Panc1 (cell line): ENCODE measurements at regions not wholly inside any gene's neighbourhood (a gene's known extent, or its start where the extent isn't known, plus 50 kb on each side); places are given as distances from the start of the nearest gene placed in this dataset.

Experiments used
- ATAC-seq: fragments of 200-7000 bp; cut with Tn5 transposase; 2 replicates; pipeline ENCODE4 v1.9.1; 2020; ENCODE audit warnings: mild to moderate bottlenecking, moderate library complexity
- BruUV-seq: library from RNA; stranded (reverse); fragments of 400-500 nt; replicated peaks from 2 replicates; lab custom pipeline; 2021; lab: Mats Ljungman, UMichigan
- CTCF ChIA-PET: fragments of 300-600 bp; sonication (Branson Sonifier 250); formaldehyde crosslinking; loops from one replicate; lab custom pipeline; 2022; ENCODE audit warnings: antibody characterized with exemption; lab: Charles Lee
- POLR2A ChIA-PET: fragments of 300-600 bp; sonication (Branson Sonifier 250); formaldehyde crosslinking; loops from one replicate; lab custom pipeline; 2022; ENCODE audit warnings: antibody characterized with exemption; lab: Charles Lee
- DNase-seq: peaks from one replicate; pipeline ENCODE4 v3.0.0-alpha.2; 2010; ENCODE audit warnings: low read depth, low spot score
- H3K27ac ChIP-seq: 2 replicates; pipeline ENCODE4 v1.5.1; 2011; ENCODE audit warnings: mild to moderate bottlenecking, low read length, inconsistent platforms
- H3K27me3 ChIP-seq: fragments of 200-500 bp; sonication (Bioruptor generic); 2 replicates; pipeline ENCODE4 v1.6.0; 2014; ENCODE audit warnings: low read length, inconsistent platforms; ENCODE audit not compliant: control insufficient read depth, insufficient read depth
- H3K36me3 ChIP-seq: fragments of 200-500 bp; sonication (Bioruptor generic); 2 replicates; pipeline ENCODE4 v1.5.1; 2014; ENCODE audit warnings: inconsistent platforms, mild to moderate bottlenecking, low read length, moderate library complexity; ENCODE audit not compliant: control insufficient read depth, insufficient read depth
- H3K4me1 ChIP-seq: 2 replicates; pipeline ENCODE4 v1.5.1; 2011; ENCODE audit warnings: inconsistent platforms, mild to moderate bottlenecking, low read length, moderate library complexity; ENCODE audit not compliant: control insufficient read depth, insufficient read depth
- H3K4me3 ChIP-seq, 2 experiments: 2 replicates each; pipeline ENCODE4 v1.5.1; 2011 to 2012; ENCODE audit warnings: low read depth in 2 of 2, low read length in 2 of 2, mild to moderate bottlenecking in 2 of 2, inconsistent platforms in 1 of 2, moderate library complexity in 1 of 2
- H3K9me3 ChIP-seq: fragments of 200-500 bp; sonication (Bioruptor generic); 2 replicates; pipeline ENCODE4 v1.5.1; 2014; ENCODE audit warnings: low read depth, mild to moderate bottlenecking, inconsistent platforms, low read length, moderate library complexity; ENCODE audit not compliant: control insufficient read depth, insufficient read depth
- CTCF ChIP-seq: fragments of 450-650 bp; IDR thresholded peaks from 2 replicates; pipeline ENCODE4 v1.5.1; 2017; ENCODE audit warnings: mild to moderate bottlenecking
- POLR2AphosphoS5 ChIP-seq: IDR thresholded peaks from 2 replicates; pipeline ENCODE4 v1.6.1; 2012; ENCODE audit warnings: mild to moderate bottlenecking, low read depth, low read length, moderate library complexity
- REST ChIP-seq, 2 experiments: IDR thresholded peaks; 2 replicates each; pipeline ENCODE4 v1.6.1; 2011 to 2012; ENCODE audit warnings: low read depth in 2 of 2, control low read depth in 1 of 2, low read length in 1 of 2, mild to moderate bottlenecking in 1 of 2, moderate library complexity in 1 of 2; ENCODE audit not compliant: insufficient read depth in 1 of 2
- SIN3A ChIP-seq: IDR thresholded peaks from 2 replicates; pipeline ENCODE4 v1.6.1; 2012; ENCODE audit warnings: low read depth, mild to moderate bottlenecking, low read length, moderate library complexity, borderline replicate concordance; ENCODE audit not compliant: insufficient read depth
- TCF7L2 ChIP-seq: IDR thresholded peaks from 2 replicates; pipeline ENCODE4 v1.6.1; 2011; ENCODE audit warnings: mild to moderate bottlenecking, low read depth, low read length, inconsistent platforms
- in situ Hi-C: cut with HindIII; loops from 2 replicates; pipeline ENCODE4 v1.10.0; 2016; ENCODE audit warnings: low sequenced_read_pairs, low pct_unique_long_range_greater_than_20kb
- intact Hi-C: fragments of 100-400 bp; cut with micrococcal nuclease; formaldehyde crosslinking; loops from one replicate; pipeline ENCODE4 v1.10.0; 2022; ENCODE audit not compliant: unreplicated experiment

GRCh38 chr2:224219781-224220180 is 180.7 kb upstream of the SERPINE2 start:
- CTCF ChIA-PET: no interaction called here
- POLR2A ChIA-PET: no interaction called here
- H3K9me3 ChIP-seq: no peaks in the 10 kb centered on the region

GRCh38 chr2:224217962-224218347 is 178.9 kb upstream of the SERPINE2 start:
- CTCF ChIA-PET: no interaction called here
- Histone ChIP-seq H3K9me3 (no peaks in the 10 kb centered on the region), H3K36me3 (no peaks in the 10 kb centered on the region), H3K27ac (no peak overlapping the region), H3K4me3 (no peak overlapping the region), H3K4me1 (no peaks in the 10 kb centered on the region), H3K27me3 (no peaks in the 10 kb centered on the region; the same call in 1 of the 2 replicates)
- no peak for TF ChIP-seq SIN3A
- no peak for TF ChIP-seq TCF7L2
- no peak for TF ChIP-seq REST (IDR thresholded peaks at IDR 0.05; ENCODE audit: insufficient read depth in 1 of 2, low read depth in 2 of 2, low read length in 1 of 2)
- TF ChIP-seq POLR2AphosphoS5: no peak
- no peak for TF ChIP-seq CTCF
- no peak for DNase-seq
- no TSS peak for BruUV-seq
- in situ Hi-C loops (no loop called here), intact Hi-C loops (no loop called here)
- POLR2A ChIA-PET: no interaction called here
- ATAC-seq: no peak

More at GRCh38 chr2:224219781-224220180, 180.7 kb upstream of the SERPINE2 start:
- intact Hi-C loops (no loop called here), in situ Hi-C loops (no loop called here)
- TF ChIP-seq POLR2AphosphoS5 (no peak), SIN3A (no peak), TCF7L2 (no peak), REST (IDR thresholded peaks at IDR 0.05; ENCODE audit: insufficient read depth in 1 of 2, low read depth in 2 of 2, low read length in 1 of 2) (no peak), CTCF (no peak)
- Histone ChIP-seq H3K4me3 (no peak overlapping the region), H3K4me1 (no peaks in the 10 kb centered on the region), H3K36me3 (no peaks in the 10 kb centered on the region), H3K27me3 (peaks cover 2% of the 10 kb centered on the region; the same call in 1 of the 2 replicates), H3K27ac (no peak overlapping the region)
- no TSS peak for BruUV-seq
- DNase-seq (no peak), ATAC-seq (no peak)
